B cell (primary cell): ENCODE measurements at regions not wholly inside any gene's neighbourhood (a gene's known extent, or its start where the extent isn't known, plus 50 kb on each side); places are given as distances from the start of the nearest gene placed in this dataset.

Experiments used
- ATAC-seq: fragments of 200-7000 bp; cut with Tn5 transposase; one replicate; pipeline ENCODE4 v1.10.0; 2021; ENCODE audit warnings: low read depth, mild to moderate bottlenecking, moderate number of reproducible peaks, moderate library complexity
- CTCF ChIA-PET: fragments of 350-600 bp; sonication (Branson Sonifier 250); formaldehyde crosslinking; loops from one replicate; lab custom pipeline; 2021; ENCODE audit warnings: antibody characterized with exemption, inconsistent platforms; lab: Charles Lee
- POLR2A ChIA-PET: fragments of 350-600 bp; sonication (Branson Sonifier 250); formaldehyde crosslinking; loops from one replicate; lab custom pipeline; 2021; ENCODE audit warnings: antibody characterized with exemption; lab: Charles Lee
- DNase-seq: peaks from one replicate; pipeline ENCODE4 v3.0.0; 2013
- H2AFZ ChIP-seq: 2 replicates; pipeline ENCODE4 v1.6.1; 2012; ENCODE audit warnings: mild to moderate bottlenecking, low read depth, low read length; ENCODE audit not compliant: insufficient read depth, poor library complexity, severe bottlenecking
- H3K27ac ChIP-seq, 2 donors: 1 replicate in 1 of 2; 2 replicates in 1 of 2; pipeline ENCODE4 v1.5.1; 2012 to 2013; ENCODE audit warnings: low read length in 2 of 2, mild to moderate bottlenecking in 2 of 2, moderate library complexity in 1 of 2
- H3K27me3 ChIP-seq, 4 experiments: fragments of 200-600 bp in 1 of 4; sonication (generic) in 1 of 4; replicated peaks in 1 of 4; 1 replicate in 2 of 4; 2 replicates in 2 of 4; pipeline versions ENCODE4 v1.6.1 to v1.7.0; 2013 to 2016; ENCODE audit warnings: low read length in 3 of 4, mild to moderate bottlenecking in 2 of 4, mixed read lengths in 1 of 4, moderate library complexity in 1 of 4; ENCODE audit not compliant: insufficient read depth in 4 of 4, control insufficient read depth in 3 of 4; ENCODE audit errors: control extremely low read depth in 1 of 4
- H3K36me3 ChIP-seq, 2 experiments: replicated peaks in 1 of 2; 1 replicate in 1 of 2; 2 replicates in 1 of 2; pipeline versions ENCODE4 v1.6.1 to v1.7.1; 2013; ENCODE audit warnings: low read length in 1 of 2; ENCODE audit not compliant: insufficient read depth in 2 of 2, control insufficient read depth in 1 of 2; ENCODE audit errors: control extremely low read depth in 1 of 2, extremely low read depth in 1 of 2
- H3K4me1 ChIP-seq, 2 donors: fragments of 200-600 bp in 1 of 2; sonication (generic) in 1 of 2; 1 replicate in 1 of 2; 2 replicates in 1 of 2; pipeline versions ENCODE4 v1.5.1 to v1.6.1; 2013 to 2017; ENCODE audit warnings: low read length in 2 of 2; ENCODE audit not compliant: control insufficient read depth in 2 of 2, insufficient read depth in 2 of 2
- H3K4me2 ChIP-seq: replicated peaks from 2 replicates; pipeline ENCODE3; 2012; ENCODE audit warnings: mild to moderate bottlenecking, low read depth, low read length; ENCODE audit not compliant: poor library complexity, severe bottlenecking
- H3K4me3 ChIP-seq, 5 experiments: fragments of 200-600 bp in 1 of 5; sonication (generic) in 1 of 5; 1 replicate in 3 of 5; 2 replicates in 2 of 5; pipeline versions ENCODE4 v1.5.1 to v1.7.0; 2011 to 2016; ENCODE audit warnings: low read length in 4 of 5, mild to moderate bottlenecking in 4 of 5, low read depth in 2 of 5, control low read depth in 1 of 5, moderate library complexity in 1 of 5; ENCODE audit not compliant: insufficient read depth in 1 of 5; ENCODE audit errors: control extremely low read depth in 1 of 5, extremely low read depth in 1 of 5
- H3K79me2 ChIP-seq: fragments of 200-600 bp; sonication (generic); one replicate; pipeline ENCODE4 v1.6.0; 2016; ENCODE audit warnings: low read length; ENCODE audit not compliant: control insufficient read depth, insufficient read depth
- H3K9ac ChIP-seq: fragments of 200-600 bp; sonication (generic); 2 replicates; pipeline ENCODE4 v1.6.1; 2017; ENCODE audit warnings: mild to moderate bottlenecking, low read length, moderate library complexity
- H3K9me3 ChIP-seq, 3 donors: one replicate each; pipeline versions ENCODE4 v1.6.1 to v1.7.1; 2013; ENCODE audit warnings: low read length in 2 of 3; ENCODE audit not compliant: control insufficient read depth in 2 of 3, insufficient read depth in 1 of 3; ENCODE audit errors: control extremely low read depth in 1 of 3
- H4K20me1 ChIP-seq: 2 replicates; pipeline ENCODE4 v1.6.0; 2012; ENCODE audit warnings: mild to moderate bottlenecking, low read length; ENCODE audit not compliant: insufficient read depth, control insufficient read depth, poor library complexity, severe bottlenecking
- H3K27ac Mint-ChIP-seq: one replicate; pipeline ENCODE4 v1.8.0; 2021; ENCODE audit warnings: mixed read lengths
- H3K27me3 Mint-ChIP-seq: one replicate; pipeline ENCODE4 v1.8.0; 2021; ENCODE audit warnings: mixed read lengths
- H3K4me1 Mint-ChIP-seq: one replicate; pipeline ENCODE4 v1.8.0; 2021; ENCODE audit warnings: mixed read lengths
- H3K4me3 Mint-ChIP-seq: one replicate; pipeline ENCODE4 v1.8.0; 2021; ENCODE audit warnings: mixed read lengths
- H3K9me3 Mint-ChIP-seq: one replicate; pipeline ENCODE4 v1.8.0; 2022; ENCODE audit warnings: mixed read lengths; ENCODE audit not compliant: insufficient read depth
- CTCF ChIP-seq: fragments of 200-600 bp; IDR thresholded peaks from one replicate; pipeline ENCODE4 v1.8.0; 2022; ENCODE audit warnings: antibody characterized with exemption, mild to moderate bottlenecking
- EZH2 ChIP-seq: IDR thresholded peaks from 2 replicates; pipeline ENCODE4 v1.6.1; 2012; ENCODE audit warnings: borderline replicate concordance, low read depth, mild to moderate bottlenecking, moderate library complexity, low read length; ENCODE audit not compliant: insufficient read depth, poor library complexity, severe bottlenecking
- WGBS: methylation state at CpG from one replicate; pipeline ENCODE4 v1.1.5; 2013; ENCODE audit warnings: missing lambda C conversion rate; ENCODE audit not compliant: insufficient coverage; 5-methylcytosine and 5-hydroxymethylcytosine counted together
- intact Hi-C: fragments of 100-400 bp; cut with micrococcal nuclease; formaldehyde crosslinking; loops from one replicate; pipeline ENCODE4 v1.10.0; 2022

- Histone ChIP-seq H3K27ac (no peak overlapping the region), H3K27me3 (no peaks in the 10 kb centered on the region), H3K79me2 (no peaks in the 10 kb centered on the region), H3K4me3 (no peak overlapping the region), H3K4me2 (no peak overlapping the region), H4K20me1 (no peaks in the 10 kb centered on the region), H3K9me3 (no peaks in the 10 kb centered on the region), H3K36me3 (no peaks in the 10 kb centered on the region), H3K9ac (no peak overlapping the region), H3K4me1 (no peaks in the 10 kb centered on the region), H2AFZ (no peak overlapping the region)
- H3K4me1 Mint-ChIP-seq, result no peaks in the 10 kb centered on the region
- ChIA-PET POLR2A (no interaction called here), CTCF (no interaction called here)
- no peak overlapping the region for H3K27ac Mint-ChIP-seq
- ATAC-seq, result no peak
- no peak overlapping the region for H3K4me3 Mint-ChIP-seq
- no peaks in the 10 kb centered on the region for H3K9me3 Mint-ChIP-seq
- H3K27me3 Mint-ChIP-seq, result no peaks in the 10 kb centered on the region
- DNase-seq, result no peak
- no CpG with 5 or more reads among the region's 3 CpGs for WGBS
- intact Hi-C loops, result no loop called here
- TF ChIP-seq CTCF, result no peak
- TF ChIP-seq EZH2, result no peak
Measured at GRCh38 chr3:26012241-26012745, 222.4 kb downstream of the OXSM start.

GRCh38 chr3:26015752-26016151 lies 225.9 kb downstream of the OXSM start:
- no peaks in the 10 kb centered on the region for H3K36me3 ChIP-seq
- H3K4me3 ChIP-seq, result no peak overlapping the region
- CTCF ChIA-PET, result no interaction called here
- no peak overlapping the region for H3K9ac ChIP-seq
- H3K27me3 ChIP-seq, result no peaks in the 10 kb centered on the region
- H3K27me3 Mint-ChIP-seq, result no peaks in the 10 kb centered on the region
- H3K4me3 Mint-ChIP-seq, result no peak overlapping the region
- intact Hi-C loops, result no loop called here
- no peak for DNase-seq
- no peak overlapping the region for H3K4me2 ChIP-seq
- no peaks in the 10 kb centered on the region for H3K9me3 ChIP-seq
- WGBS, result 97% methylated on average over 3 of the region's 5 CpGs
- no peaks in the 10 kb centered on the region for H3K79me2 ChIP-seq
- no peak for ATAC-seq
- H3K4me1 ChIP-seq, result no peaks in the 10 kb centered on the region
- no peaks in the 10 kb centered on the region for H3K4me1 Mint-ChIP-seq
- H3K27ac ChIP-seq, result no peak overlapping the region
- no peaks in the 10 kb centered on the region for H4K20me1 ChIP-seq
- POLR2A ChIA-PET, result no interaction called here
- no peak overlapping the region for H2AFZ ChIP-seq
- H3K27ac Mint-ChIP-seq, result no peak overlapping the region
- TF ChIP-seq EZH2 (no peak), CTCF (no peak)
- H3K9me3 Mint-ChIP-seq, result no peaks in the 10 kb centered on the region
